ENCODE measurements at regions not wholly inside any gene's neighbourhood (a gene's known extent, or its start where the extent isn't known, plus 50 kb on each side); places are given as distances from the start of the nearest gene placed in this dataset.

DNA sequence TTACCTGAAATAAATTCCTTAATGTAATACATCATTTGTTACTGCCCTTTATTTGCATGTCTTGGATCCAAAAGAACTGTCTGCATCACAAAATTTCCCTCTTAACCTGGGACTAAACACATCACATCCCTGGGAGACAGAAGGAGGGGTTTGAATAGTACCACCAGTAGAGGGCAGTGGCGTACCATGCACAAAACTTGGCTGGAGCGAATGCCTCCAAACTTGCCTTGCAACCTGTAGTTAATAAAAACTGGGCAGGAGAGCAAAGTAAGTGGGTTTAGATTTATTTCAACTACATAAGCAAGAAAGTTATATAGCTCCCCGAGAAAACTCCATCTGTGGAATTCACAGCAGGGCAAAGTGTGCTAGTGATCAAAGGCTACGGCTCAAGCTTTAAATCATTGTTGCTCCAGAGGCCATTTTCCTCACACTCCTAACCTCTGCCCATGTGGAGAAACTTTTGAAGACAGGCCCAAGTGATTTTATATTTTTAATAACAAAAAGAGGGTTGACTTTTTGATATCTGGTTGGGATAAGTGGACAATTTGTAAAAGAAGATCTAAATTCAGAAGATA lies 1176.7 kb upstream of the SEL1L start:
- TF ChIP-seq, protein P1, sequence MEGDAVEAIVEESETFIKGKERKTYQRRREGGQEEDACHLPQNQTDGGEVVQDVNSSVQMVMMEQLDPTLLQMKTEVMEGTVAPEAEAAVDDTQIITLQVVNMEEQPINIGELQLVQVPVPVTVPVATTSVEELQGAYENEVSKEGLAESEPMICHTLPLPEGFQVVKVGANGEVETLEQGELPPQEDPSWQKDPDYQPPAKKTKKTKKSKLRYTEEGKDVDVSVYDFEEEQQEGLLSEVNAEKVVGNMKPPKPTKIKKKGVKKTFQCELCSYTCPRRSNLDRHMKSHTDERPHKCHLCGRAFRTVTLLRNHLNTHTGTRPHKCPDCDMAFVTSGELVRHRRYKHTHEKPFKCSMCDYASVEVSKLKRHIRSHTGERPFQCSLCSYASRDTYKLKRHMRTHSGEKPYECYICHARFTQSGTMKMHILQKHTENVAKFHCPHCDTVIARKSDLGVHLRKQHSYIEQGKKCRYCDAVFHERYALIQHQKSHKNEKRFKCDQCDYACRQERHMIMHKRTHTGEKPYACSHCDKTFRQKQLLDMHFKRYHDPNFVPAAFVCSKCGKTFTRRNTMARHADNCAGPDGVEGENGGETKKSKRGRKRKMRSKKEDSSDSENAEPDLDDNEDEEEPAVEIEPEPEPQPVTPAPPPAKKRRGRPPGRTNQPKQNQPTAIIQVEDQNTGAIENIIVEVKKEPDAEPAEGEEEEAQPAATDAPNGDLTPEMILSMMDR (conservative IDR thresholded peaks at IDR 0.05; ENCODE audit: low read length): peak; percentile 93
- TF ChIP-seq EZH2phosphoT487 (IDR thresholded peaks at IDR 0.05; ENCODE audit: borderline replicate concordance, low read depth, low read length): no peak

Data from OCI-LY7 (cell line).